Stimulated activated CD8-positive, alpha-beta memory T cell treated with anti-CD3 and anti-CD28 coated beads, Interleukin-15, amount 100 ng/mL, for 24 hours (primary cell): ENCODE measurements at regions not wholly inside any gene's neighbourhood (a gene's known extent, or its start where the extent isn't known, plus 50 kb on each side); places are given as distances from the start of the nearest gene placed in this dataset.
"Not testable (repeated sequence)": the region's sequence is repeated elsewhere in the genome, so short reads cannot be mapped to it uniquely, and the experiment has no call there.

Source experiments
- DNase-seq: peaks from one replicate; pipeline ENCODE4 v3.0.0-alpha.2; 2020; ENCODE audit warnings: low read depth

DNA sequence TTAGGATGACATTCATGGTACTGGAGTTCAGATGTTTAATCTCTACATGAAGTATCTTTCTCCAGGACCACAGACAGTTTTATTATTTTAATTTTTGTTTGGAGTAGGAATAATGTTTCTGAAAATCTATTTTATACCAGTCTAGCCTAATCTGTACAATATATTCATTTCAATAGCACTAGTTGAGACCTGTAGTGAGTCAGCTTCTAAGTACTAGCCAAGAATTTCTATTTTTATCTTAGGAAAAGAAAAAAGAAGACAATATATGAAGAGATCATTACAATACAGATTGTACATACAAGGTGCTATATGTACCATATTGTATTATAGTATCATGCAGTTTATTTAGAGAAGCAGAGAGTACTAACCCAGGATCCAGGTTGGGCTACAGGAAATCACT lies 826.9 kb upstream of the PIK3C3 start:
- DNase-seq, result no peak

DNA sequence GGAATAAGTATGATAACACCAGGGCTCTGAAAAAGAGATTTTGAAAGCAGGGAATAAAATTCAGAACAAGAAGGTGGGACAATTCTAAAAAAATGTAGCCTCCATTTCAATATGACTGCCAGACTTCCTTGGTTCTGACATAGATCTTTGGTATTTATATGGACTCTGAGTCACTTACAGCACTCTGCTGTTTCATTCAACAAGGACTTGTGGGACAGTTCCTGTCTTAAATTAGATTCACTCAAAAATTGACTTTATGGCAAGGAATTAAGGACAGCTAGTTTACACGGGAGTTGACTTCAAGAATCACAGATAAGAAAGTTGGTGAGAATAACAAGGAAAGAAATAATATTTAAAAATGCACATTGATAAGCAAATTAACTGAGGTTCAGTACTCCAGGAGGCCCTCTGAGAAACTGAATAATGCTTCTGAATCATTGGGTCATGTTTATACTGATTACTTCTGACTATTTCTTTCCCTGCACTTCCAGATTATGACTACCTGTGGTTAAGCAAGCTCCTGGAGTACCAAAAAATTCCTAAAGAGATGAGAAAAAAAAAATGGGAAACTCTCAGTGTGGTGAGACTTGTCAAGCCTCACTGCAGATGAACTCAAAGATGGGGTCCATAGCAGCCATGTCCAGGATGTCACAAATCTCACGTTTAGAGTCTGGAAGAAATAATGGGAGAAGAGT lies 828.3 kb upstream of the PIK3C3 start:
- DNase-seq, result no peak

DNA sequence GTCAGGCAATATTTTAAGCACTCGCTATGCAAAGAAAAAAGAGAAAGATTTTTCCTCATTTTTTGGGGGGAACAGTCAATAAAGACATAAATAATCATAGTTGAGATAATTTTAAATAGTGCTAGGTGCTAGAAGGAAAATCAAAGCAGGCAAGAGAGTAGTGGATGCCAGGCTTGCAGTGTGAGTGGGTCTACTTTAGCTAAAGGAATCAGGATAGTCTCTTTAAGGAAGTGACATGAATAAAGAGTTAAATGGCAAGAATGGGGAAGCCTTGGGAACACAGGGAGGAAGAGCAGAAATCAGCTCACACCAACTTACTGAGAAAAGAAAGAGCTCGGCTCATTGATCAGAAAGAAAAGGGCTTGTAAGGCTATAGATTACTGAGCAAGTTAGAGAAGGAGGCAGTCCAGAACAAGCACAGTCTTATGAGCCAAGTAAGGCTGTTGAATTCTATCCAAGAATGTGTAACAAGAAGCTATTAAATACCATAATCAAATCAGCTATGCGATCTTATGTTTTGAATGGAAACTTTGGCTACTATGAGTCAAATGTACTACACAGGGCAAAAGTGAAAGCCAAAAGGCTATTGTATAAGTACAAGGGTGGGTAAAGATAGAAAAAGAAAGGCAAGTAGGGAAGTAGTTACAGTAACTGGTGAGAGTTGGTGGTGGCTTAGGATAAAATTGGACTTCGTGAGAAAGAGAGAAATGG lies 833.8 kb upstream of the PIK3C3 start:
- no peak for DNase-seq

DNA sequence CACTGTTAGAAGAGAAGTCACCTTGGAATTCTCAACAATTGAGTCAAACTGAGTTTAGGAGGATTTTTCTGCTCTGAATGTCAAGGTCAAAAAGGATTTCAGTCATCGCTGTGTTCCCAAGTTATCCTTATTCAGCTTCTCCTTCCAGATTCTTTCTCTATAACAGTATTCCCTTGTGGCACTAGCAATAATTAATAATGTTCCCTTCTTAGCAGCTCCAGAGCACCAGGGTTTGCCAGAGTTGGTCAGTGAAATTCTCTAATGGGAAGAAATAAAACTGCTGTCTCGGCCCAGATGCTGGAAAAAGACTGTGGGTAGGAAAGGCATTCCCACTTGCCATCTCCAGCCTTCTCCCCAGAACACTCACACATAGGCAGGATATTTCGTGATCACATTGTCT lies 836.0 kb upstream of the PIK3C3 start:
- DNase-seq, result no peak

DNA sequence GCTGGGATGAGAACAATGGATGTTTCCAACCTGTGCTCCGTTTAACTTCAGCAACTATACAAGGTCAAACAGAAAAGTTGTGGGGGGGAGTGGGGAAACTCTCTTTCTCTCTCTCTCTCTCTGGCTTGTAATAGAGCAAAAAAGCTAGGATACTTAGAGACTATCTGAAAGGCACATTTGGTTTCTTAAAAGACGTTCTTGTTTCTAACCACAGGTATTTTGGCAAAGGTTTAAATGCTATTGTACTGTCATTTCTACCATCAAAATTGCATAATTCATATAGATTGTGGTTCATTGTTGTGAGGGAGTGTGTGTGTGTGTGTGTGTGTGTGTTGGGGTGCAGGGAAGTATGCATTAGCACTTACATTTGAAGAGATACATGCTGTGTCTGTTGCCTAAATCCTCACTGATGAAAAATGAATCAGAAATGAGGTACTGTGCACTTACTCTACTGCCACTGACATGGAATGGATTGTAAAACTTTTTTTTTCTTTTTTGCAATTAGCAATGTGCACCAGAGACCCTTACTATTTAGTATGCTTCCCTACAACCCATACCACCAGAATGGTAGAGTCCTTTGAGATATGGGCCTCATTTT lies 841.0 kb upstream of the PIK3C3 start:
- DNase-seq, result no peak

DNA sequence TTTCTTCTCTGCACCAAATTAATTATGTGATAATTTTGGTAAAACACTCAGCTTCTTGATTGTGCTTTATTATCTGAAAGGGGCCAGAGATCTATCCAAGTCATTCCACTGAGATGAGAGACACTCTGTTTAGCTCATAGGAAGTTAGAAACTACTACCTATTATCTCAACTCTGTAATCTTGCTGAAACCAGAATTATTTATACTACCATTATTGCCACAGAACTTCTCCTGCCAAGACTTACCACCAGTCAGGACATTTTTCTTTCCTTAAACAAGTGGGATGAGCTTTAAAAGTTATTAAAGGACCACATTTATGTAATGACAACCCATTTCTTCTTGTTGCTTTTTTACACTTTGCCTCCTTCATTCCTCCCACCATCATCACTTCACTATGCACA lies 855.6 kb upstream of the PIK3C3 start:
- no peak for DNase-seq

DNA sequence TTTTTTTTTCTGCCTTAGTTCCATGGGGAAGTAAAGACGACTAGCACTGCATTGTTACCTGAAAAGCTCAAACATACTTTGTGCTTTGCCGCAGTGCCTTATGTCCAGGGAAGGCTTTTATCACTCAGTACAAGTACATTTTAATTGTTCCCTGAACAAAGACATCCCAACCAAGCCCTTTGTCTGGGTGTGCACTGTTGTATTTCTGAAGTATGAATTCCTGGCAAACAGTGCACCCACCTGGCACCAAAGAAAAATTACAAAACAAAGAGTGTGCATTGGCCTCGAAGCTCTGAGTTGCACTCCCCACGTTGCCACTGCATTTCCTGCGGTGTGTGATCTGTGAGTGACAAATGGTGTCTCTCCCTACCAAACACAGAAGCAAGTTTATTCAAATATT lies 858.5 kb upstream of the PIK3C3 start:
- DNase-seq, result no peak

DNA sequence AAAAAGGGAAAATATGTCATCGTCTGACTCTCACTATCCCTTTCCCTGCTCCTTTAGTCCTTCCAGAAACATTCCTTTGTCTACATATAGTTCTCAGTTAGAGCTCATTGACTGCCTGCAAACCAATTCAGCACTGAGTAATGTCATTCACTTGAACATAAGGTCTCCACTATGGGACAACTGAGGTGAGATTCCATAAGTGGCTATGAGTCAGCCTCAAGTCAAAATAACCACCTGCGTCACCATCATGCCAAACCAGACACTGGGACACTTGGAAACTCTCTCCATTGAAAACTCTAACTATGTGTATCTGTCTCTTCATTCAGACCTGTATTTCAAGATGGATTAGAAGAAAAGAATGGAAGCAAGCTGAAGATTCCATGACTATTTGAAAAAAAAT lies 878.0 kb upstream of the PIK3C3 start:
- DNase-seq, result no peak

DNA sequence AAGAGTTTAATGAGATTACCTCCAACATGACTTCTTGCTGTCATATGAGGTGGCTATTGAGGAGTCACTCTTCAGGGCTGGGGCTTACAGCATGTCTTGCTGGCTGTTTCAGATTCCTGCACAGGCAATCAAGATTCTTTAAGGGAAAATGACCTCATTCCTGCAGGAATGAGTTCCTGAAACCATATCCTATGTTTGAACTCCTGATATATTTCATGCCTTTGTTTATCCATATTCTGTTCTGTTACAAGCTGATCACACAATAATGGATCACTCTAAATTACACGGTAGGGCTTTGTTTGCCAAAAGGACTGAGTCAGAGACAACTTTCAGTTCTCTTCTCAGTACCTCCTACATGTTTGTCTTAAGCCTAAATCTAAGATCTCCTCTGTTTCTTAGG lies 879.8 kb upstream of the PIK3C3 start:
- DNase-seq, result no peak

DNA sequence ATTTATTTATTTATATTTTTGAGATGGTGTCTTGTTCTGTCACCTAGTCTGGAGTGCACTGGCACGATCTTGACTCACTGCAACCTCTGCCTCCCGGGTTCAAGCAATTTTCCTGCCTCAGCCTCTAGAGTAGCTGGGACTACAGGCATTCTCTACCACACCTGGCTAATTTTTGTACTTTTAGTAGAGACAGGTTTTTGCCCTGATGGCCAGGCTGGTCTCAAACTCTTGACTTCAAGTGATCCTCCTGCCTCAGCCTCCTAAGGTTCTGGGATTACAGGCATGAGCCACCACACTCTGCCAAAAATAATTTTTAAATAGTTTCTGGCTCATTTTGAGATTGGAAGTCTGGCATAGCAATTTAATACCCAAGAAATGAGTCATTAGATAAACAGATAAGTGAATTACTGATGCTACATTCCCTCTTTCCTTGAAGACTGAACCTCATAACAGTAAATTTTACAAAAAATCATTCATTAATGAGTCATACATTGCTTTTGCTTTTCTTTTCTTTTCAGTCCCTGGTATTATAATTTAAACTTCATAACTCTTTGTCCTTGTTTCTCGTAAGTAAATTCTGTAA lies 881.6 kb upstream of the PIK3C3 start:
- DNase-seq, result no peak

DNA sequence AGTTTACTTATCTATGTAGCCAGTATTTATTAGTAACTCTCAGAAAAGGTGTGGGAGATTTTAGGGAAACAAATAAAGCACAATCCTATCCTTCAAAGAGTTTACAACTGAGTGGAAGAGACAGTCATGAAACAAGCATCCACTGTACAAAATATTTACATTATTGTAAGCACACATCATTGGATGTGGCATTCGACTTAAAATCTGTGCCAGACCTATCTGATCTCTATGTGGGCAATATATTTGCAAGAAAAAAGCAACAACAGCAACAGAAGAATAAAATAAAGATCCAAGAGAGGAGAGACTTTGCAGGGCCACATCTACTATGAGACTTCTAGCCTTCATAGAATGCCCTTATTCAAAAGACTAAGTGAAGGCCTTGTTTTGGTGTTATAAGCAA lies 882.1 kb upstream of the PIK3C3 start:
- no peak for DNase-seq

DNA sequence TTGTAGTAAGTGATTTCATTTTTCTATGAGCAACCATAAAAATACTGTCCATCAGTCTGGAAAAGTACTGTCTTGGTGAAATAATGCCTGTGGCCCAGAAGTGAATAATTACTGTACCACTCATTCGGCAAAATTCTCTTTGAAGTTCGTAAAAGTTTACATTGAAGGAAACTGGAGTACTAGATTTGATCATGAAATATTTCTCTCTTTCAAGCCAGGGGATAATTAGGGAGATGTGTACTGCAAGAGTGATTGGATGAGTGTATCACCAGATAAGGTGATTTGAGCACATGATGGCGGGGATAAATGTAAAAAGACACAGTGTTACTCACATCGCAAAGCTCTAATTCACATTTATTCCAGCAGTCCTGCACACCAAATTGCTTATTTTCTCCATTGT lies 883.2 kb upstream of the PIK3C3 start:
- no peak for DNase-seq

DNA sequence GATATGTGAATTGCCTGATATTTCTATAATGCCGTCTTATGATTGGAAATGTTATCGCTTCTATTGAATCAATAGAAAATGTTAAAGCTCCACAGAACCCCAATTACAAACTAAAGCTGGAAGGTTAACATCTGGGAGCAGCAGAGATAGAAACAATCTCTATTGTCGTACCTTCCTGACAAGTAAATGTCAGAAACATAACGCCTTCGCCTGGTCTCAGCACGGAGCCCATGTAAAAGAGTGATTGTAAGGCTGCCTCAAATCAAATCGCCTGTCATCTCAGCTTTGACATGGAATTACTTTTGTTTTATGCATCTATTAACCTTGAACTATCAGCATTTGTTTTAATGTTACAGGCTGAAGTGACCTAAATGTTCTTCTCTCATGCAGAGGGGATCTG lies 885.9 kb upstream of the PIK3C3 start:
- DNase-seq, result no peak

DNA sequence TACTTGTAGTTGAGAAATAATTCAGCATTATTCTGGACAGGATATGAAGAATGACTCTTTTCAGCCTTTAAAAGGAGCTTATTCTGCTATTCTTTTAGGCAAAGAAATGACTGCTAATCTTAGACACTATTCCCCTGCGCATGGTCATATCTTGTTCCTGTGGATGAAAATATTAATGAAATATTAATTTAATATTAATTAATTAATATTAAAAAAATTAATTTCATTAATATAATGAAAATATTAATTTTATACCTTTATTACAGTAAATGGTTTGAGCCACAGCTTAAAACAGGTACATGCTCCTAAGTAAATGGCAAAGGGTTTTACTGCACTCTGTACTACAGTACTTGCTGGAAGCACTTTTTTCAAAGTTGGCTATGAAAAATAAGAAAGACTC lies 890.1 kb upstream of the PIK3C3 start:
- no peak for DNase-seq

DNA sequence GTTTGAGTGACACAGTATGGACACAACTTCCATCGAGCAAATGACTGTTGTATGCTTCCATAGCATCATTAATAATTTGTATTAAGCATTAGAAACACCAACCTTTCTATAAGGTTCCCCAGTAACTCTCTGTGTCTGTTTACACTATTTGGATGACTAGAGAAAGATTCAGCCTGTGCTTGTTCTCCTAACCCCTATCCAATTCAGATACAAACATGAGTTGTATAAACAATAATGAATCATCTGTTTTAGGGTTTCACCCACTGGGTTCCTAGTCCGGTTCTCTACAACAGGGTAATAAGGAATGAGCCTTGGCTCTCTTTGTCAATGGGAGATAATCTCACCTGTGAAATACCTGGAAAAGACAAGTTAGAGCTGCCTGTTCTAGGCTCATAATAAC lies 894.1 kb upstream of the PIK3C3 start:
- no peak for DNase-seq

DNA sequence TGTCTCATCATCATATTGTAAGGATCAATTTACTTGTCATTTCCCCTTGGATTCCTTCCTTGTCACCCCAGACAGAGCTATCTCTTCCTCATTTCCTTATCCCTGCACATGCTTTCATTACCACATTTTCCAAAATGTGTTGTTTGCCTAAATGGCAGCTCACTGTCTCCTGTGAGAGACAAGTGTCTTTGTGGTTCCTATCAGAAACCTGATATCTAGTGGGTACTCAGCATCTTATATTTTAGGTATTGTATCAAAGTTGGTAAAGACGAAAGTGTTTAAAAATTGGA lies 896.0 kb upstream of the PIK3C3 start:
- no peak for DNase-seq

DNA sequence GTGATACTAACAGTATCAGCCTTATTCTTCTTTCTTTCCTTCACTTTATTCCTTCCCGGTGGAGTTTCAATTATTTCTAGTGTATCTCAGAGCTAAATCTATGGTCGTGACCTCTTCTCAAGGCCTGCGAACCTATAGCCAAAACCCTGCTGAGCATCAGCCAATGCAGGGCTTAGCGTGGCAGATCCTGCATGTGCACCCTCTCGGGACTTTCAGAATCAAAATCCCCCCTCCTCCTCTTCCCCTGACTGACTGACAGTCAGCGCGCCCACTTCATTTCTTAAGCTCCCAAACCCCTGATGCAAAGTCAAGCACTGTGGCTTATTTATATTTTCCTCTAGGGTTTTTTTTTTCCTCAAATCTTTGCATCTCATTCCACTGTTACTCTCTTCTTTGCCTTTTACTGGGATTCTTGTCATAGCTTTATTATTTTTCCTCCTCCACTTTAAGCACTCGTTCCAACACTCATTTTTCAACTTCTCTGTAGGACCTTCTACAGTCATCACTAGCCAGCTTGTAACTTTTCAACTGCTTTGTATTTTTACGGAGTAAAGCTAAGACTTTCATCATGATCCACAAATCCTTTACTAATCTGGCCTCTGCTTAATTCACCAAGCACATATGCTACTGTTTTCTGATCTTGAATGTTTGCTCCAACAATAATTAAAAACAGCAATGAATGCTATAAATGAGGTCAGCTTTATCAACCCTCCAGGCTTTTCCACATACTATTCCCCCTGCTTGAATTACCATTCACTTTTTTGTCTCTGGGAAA lies 896.5 kb upstream of the PIK3C3 start:
- DNase-seq, result no peak

DNA sequence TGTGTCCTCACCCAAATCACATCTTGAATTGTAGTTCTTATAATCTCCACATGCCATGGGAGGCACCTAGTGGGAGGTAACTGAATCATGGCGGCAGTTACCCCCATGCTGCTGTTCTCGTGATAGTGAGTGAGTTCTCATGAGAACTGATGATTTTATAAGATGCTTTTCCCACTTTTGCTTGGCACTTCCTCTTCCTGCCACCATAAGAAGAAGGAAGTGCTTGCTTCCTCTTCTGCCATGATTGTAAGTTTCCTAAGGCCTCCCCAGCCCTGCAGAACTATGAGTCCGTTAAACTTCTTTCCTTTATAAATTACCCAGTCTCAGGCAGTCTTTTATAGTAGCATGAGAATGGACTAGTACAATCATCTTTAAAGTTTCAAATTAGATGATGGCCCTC lies 902.4 kb upstream of the PIK3C3 start:
- DNase-seq, result no peak

DNA sequence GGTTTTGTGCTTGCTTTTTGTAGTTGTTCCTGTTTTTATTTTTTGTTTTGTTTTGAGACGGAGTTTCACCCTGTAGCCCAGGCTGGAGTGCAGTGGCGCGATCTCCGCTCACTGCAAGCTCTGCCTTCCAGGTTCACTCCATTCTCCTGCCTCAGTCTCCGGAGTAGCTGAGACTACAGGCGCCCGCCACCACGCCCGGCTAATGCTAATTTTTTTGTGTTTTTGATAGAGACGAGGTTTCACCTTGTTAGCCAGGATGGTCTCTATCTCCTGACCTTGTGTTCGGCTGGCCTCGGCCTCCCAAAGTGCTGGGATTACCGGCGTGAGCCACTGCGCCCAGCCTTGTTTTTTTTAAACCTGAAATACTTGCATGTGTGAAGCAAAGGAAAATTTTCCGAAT lies 908.8 kb upstream of the PIK3C3 start:
- not testable (repeated sequence) for DNase-seq

DNA sequence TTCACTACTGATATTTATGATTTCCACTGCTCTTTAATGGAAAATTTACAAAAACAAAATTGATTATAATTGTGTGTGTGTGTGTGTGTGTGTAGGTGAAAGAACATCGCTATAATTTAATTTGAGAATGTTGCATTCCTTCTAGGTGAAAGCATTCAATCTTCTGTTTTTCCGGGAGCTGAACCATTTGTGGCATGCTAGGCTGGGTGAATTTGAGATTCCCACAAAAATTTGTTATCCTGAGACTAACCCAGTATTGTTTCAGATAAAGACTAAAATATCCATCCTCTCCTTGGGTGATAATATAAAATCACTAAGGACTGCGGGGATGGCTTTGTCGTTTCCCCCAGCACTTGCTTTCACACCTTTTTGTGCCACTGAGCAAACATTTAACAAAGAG lies 911.2 kb upstream of the PIK3C3 start:
- DNase-seq, result no peak

DNA sequence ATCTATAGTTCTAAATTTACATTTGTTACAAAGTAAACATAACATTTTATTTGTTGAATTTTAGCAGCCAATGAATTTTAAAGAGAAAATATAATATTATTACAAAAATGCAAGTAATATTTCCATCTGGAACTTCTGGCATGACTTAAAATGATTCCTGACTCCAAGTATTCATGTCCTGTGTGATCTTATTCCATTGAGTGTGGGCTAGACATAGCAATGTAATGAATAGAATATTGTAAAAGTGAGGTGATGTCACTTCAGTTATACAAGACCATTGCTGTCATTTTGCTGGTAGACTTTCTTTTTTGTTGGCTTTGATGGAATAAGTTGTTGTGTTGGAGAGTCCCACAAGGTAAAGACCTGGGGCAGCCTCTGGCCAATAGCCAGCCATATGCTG lies 912.2 kb upstream of the PIK3C3 start:
- DNase-seq, result no peak

DNA sequence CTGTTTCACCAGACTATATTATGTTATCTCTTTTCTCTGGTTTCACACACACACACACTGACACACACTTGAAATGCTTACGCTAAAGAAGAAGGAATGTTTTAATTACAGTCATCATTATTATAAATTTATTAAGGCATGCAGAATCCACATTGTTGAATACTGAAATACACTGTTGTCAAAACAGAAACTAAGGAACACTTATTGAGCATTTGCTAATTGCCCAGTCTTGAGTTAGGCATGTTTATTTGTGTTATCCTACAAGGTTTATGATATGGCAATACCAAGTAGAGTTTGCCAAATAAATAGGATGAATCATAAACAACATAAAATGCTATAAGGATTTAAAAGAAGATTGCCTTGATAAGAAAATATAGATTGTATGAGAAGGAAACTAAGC lies 917.0 kb upstream of the PIK3C3 start:
- DNase-seq, result no peak

DNA sequence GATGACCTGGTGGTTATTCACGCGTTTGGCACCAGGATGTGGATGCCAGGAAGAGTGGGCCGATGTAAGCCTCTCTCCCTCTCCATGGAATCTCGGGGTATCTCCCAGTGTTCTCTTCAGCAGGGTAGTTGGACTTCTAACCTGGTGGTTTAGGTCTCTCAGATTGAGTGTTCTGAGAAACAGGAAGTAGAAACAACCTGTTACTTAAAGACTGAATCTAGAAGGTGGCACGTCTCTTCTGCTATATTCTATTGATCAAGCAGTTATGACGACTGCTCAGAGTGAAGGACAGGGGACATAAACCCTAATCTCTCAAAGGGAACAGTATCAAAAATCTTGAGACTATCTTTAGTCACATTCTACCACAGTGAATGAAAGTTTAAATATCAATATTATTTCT lies 918.7 kb upstream of the PIK3C3 start:
- DNase-seq, result no peak
